NCI-H1092 treated with DMSO at 0.1 percent for 48 hours (cell line): ENCODE measurements at regions not wholly inside any gene's neighbourhood (a gene's known extent, or its start where the extent isn't known, plus 50 kb on each side); places are given as distances from the start of the nearest gene placed in this dataset.

Source experiments
- DNase-seq: peaks from one replicate; lab custom pipeline; 2025; lab: John Stamatoyannopoulos, UW

DNA sequence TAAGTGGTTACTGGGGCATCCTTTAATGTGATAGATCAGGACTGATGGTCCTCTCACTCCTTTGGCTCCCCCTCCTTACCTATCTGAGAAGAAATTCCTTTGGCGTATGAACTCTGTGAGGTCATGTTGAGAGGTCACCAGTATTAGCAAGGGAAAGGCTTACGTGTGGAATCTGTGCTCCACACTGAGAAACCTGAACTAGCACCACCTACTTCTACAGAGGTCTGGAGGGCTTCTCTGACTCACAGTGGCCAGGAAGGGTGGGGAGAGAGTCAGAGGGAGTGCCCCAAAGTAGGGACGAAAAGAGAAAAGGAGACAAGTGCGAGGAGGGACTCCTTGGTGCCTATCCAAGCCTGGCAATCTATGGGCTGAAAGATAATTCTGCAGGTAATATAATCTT lies 348.6 kb downstream of the TNS1 start:
- no peak for DNase-seq

DNA sequence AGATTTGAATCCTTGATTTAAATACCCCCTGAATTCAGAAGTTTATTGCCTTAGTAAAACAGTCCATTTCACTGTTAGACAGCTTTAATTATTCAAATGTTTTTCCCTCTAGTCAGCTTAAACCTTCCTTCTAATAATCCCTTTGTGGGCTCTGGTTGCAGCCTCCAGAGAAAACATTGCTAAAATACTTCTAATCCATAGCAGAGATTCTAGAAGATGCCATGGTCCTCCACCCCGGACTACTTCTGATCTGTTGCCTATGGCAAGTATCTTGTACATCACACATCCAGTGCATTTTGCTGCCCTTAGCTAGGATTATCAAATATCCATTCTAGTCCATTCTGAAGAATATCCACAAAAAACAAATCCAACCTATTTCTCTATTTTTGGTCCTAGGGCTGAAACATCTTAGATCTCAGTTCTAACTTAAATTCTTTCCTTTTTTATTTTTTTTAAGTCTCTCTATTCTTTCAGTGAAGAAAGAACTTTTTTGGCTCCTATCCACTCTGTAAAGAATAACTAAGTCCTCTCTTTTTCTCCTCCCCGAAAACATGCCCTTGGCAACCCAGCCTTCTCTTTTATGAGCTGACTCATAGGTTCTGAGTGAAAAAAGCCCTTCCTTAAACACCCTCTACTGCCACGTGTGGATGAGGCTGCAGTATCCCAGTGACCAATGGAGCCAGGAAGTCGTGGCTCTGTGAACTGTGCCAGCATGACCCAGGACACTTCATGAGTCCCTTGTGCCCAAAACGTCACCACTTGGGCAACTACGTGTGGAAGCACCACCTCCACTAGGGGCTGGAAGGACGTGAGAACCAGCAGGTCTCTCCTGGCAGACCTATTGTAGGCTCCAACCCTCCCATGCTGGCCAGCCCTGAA lies 349.8 kb downstream of the TNS1 start:
- no peak for DNase-seq

DNA sequence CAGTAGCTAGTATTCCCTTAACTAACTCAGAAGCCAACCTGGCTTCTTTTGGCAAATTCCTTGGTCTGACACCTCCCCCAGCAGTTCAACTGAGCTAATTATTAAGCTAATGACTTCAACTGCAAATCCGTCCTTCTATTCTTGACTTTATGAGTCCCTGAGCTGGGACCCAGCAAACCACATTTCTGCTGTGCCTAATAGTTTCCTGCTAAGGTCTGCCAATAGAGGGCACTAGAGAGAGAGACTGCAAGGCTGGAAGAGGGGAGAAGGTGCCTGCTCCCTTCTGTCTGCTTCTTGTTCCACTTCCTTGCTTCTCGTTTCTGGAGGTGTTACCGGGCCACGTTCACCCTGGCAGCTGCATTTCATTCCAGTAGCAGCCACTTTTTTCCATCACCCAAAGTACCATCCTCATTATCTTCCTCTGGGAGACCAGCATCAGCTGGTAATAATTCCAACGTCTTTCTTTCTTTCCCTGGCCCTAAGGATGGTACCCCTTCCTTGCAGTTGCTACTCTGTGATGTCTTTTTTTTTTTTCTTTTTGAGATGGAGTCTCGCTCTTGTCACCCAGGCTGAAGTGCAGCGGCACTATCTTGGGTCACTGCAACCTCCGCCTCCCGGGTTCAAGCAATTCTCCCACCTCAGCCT lies 352.0 kb downstream of the TNS1 start:
- peak; percentile 34 for DNase-seq

DNA sequence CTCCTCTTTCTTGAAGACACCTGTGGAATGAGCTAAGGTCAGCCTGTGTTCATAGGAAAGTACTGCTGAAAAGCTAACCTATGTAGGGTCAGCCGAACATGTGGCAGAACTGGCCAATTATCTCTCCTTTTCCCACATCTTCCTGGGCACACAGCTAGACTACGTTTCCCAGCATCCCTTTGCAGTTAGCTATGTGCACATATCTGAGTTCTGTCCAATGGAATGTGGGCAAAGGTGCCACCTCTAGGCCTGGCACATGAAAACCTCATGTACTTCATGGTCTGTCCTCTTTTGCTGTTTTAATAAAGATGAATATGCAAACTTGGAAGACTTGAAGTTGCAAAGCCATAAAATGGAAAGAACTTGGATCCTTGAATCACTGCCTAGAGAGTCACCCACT lies 352.6 kb downstream of the TNS1 start:
- DNase-seq: no peak

DNA sequence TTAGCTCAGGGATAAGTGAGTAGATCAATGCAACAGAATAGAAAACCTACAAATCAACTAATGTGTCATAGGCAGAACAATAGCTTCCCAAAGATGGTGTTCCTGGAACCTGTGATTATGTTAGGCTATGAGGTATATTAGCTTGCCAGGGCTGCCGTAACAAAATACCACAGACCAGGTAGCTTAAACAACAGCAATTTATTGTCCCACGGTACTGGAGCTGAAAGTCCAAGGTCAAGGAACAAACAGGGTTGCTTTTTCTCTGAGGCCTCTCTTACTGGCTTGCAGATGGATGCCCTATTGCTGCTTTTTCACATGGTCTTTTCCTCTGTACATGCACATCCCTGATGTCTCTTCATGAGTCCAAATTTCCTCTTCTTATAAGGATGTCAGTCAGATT lies 354.9 kb downstream of the TNS1 start:
- DNase-seq: no peak

DNA sequence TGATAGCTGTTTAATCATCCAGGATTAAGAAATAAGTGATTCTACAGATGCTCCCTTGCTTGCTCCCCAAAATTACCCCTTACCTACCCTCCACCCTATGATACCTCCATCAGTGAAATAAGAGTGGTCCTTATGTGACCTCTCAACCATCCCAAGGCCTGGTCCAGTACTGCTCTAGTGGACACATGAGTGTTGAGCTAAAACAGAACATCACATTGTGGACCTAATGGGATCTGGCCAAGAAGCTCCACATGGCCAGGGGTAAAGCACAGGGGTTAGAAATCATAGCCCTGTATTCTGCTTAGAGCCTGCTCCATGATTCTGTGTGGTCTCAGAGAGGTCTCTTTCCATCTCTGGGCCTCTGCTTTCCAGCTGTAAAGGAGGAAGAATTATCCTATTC lies 355.6 kb downstream of the TNS1 start:
- no peak for DNase-seq

DNA sequence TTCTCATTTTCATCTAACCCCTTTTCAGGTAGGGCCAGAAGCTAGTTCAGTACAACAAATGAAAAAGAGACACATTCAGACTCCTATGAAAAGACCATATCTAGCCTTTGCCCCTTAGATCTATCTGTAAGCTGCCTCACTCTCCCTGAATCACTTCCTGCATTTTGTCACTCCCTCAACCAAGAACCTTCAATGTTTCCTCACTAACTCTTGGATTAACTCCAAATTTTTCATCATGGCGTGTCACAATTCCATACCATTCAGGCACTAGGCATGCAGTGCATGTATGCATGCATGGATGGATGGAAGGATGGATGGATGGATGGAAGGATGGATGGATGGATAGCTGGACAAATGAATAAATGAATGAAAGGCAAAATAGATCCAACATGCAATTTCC lies 356.9 kb downstream of the TNS1 start:
- DNase-seq: no peak

DNA sequence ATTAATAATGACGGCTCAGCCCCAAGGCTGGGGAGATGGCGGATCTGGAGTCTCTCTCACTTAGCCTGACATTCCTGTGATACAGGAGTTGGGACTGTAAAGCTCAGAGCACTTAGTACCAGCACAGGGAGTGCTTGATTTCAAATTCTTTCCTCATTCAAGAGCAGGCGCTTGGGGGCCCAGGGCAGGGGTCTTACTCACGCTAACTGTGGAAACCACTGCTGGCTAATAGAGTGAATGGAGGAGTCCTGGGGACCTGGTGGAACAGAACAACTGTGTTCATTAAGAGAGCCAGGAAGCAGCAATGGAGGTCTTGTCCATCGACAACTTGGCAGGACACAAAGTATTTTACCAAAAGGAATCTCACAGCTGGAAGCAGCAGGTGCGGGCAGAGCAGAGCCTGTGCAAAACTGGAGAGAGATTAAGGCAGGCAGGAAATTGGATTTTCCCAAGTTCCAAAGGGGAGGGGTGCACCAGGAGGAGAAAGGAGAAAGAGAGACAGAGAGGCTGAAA lies 358.9 kb downstream of the TNS1 start:
- DNase-seq: no peak

DNA sequence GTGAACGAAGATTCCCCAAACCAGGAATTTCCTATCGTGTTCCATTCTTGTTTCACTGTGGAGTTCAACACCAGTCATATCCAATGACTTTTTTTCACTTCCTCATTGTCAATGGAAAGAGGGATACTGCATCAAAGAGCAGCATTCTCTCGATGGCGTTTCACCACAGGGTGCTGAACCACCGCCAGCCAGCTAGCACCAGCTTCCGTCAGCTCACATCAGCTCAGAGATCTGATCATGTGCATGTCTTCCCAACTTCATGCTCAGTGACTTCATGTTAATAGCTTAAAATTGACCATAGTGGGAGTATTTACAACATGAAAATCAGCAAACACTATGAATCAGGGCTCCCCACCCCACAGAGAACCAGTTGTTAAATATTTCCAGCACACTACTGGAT lies 359.9 kb downstream of the TNS1 start:
- no peak for DNase-seq

DNA sequence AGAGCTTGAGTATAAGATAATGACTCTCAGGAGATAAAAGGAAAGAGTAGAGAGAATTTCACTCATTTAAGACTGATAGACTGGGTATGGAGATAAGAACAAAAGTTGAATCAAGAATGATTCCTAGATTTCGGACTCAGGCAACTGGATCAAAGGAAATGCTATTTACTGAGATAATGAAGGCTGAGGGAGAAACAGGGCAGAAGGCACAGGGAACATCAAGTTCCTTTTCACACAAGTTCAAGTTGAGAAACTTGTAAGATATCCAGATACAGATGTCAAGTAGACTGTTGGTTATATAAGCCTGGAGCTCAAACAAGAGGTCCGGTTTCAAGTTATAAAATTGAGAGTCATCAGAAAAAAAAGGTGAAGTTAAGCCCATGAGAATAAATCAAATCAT lies 360.8 kb downstream of the TNS1 start:
- no peak for DNase-seq

DNA sequence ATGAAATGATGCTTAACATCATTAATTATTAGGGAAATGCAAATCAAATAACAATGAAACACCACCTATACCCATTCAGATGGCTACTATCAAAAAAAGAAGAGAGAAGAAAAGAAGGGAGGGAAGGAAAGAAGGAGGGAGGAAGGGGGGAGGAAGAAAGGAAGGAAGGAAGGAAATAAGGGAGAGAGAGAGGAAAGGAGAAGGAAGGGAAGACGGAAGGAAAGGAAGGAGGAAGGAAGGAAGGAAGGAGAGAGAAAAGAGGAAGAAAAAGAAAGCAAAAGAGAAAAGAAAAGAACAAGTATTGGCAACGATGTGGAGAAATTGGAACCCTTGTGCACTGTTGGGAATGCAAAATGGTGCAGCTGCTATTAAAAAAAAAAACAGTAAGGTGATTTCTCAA lies 363.3 kb downstream of the TNS1 start:
- no peak for DNase-seq

DNA sequence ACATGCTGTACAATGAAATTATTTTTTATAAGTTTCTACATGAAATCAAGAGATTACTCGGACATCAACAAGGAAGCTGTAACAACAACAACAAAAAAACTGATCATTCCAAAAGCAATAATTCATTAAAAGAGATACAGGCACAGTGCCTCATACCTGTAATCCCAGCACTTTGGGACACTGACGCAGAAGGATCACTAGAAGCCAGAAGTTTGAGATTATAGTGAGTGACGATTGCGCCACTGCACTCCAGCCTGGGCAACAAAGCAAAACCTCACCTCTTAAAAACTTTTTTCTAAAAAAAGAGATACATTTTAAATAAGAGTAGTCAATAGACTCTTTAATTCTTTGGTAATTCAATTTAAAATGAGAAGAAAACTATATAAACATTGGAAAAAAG lies 364.3 kb downstream of the TNS1 start:
- DNase-seq: no peak

DNA sequence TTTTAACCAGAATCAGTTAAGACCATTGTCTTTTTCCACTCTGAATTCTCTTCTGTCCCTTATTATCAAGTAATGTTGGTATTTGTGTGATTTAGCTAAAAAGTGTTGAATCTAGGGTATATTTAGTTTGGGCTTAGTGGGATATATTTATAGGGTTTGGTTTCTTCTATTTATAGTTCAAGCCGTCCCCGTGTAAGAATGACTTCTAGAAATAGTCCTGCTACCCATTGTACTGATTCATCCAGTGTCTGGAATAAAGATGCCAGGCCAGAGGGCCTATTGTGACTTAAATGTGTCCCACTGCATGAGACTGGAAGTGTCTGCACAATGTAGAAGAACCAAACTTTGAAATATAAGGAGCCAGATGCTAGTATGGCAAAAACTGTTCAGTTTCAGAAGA lies 364.8 kb downstream of the TNS1 start:
- no peak for DNase-seq

DNA sequence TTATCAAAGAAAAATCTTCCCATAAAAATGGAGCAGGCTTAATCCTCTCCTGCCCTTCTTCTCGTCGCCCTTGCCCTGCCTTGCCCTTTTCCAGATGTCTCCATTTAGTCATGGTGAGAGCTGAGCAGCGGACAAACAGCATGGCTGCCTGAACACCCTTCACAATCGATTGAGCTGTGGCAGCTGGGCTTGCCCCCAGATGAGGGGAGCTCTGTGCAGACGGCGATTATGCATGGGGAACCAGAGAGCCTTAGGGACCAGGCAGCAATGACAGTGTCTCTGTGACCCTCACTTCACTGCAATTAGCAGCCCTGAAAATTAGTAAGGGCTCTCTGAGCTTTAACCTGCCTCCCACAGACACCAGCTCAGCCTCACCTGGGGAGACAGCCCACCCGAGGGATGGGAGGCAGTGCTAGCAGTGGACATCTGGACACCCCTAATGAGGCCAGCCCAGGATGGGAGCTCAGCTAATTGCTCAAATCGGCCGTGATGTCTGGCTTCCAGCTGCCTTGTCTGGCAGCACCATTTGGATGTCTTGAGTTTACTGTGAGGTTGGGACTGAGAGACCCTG lies 365.7 kb downstream of the TNS1 start:
- no peak for DNase-seq

DNA sequence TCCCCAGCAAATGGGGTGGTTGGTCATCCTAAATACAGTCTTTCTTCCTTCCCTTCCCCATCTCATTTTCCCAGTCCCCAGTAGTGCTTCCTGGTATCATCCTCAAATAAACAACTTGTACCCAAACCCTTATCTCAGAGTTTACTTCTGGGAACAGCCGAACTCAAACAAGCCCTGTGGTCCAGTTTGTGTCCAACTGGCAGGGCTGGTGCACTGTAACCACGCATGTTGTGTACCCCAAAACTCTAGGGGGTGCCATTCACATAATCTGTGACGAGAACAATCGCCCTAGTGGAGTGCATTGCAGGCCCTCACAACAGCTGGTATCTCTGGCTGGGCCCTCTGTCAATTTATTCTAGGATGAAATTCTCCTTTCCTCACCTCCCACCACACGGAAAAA lies 366.2 kb downstream of the TNS1 start:
- DNase-seq: no peak

DNA sequence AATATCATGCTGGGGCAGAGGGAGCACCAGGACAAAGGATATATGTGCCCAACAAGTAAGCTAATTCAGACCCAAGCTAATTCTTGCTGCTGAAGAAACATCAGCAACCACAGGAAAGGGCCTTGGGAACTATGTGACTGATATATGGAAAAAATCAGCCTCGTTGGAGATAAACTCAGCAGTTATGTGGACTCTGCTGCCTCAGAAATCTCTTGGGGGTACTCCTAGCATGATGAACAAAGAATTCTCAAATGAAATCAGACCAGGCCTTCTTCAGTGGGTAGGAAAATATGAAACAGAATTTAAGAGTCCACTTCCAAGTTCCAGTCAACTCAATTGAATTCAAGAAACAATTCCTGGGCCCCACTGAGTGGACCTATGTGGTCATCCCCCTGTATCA lies 367.9 kb downstream of the TNS1 start:
- DNase-seq: no peak

DNA sequence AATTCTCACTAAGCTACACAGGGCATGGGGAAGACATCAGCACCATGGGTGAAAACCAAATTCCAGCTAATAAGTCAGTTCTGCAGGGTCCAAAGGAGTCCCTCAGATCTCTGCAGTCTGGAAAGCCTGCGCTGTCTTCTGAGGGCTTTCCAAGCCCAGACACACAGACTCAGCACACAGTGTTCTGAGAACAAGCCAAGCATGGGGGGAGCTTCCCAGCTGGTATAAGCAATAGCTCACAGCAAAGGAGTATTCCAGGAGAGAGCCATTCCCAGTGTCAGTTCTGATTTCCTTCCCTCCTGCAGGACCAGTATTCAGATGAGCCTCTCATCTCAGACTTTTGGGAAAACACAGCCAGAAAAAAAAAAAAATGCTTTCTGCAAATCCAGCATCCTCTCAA lies 370.8 kb downstream of the TNS1 start:
- no peak for DNase-seq

DNA sequence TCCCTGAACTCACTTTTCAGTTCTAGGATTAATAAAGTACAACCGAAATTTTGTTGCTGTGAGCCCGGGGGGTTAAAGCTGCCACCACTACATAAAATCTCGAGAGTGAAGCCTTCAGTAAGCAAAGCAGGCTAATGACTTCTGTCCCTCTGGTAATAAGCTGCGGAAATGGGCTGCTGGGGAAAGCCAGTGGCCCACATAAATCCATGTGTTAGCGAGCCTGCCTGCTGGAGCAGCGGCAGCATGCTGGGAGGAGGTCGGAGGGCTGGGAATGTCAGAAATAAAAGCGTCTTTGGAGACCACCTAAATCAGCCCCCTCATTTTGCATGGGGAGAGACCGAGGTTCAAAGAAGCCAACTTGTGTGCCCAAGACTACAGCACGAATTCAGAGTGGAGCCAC lies 371.7 kb downstream of the TNS1 start:
- no peak for DNase-seq

DNA sequence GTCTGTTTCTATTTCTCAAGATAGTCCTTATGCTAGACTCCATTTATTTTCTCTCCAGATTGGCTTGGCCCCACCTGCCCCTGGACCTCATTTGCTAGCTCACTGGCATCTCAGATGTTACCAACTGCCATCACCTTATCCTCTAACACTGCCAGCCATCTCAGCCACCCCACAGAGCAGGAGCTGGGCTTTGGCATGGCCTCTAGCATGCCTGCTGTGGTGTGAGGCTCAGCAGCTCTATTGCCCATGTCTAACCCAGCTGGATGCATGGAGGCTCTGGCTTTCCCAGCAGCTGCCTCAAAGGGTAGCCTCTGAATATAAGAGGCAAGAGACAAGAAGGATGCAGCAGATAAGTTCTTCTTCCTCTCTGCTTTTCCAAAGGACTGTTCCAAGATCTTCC lies 373.4 kb downstream of the TNS1 start:
- DNase-seq: no peak

DNA sequence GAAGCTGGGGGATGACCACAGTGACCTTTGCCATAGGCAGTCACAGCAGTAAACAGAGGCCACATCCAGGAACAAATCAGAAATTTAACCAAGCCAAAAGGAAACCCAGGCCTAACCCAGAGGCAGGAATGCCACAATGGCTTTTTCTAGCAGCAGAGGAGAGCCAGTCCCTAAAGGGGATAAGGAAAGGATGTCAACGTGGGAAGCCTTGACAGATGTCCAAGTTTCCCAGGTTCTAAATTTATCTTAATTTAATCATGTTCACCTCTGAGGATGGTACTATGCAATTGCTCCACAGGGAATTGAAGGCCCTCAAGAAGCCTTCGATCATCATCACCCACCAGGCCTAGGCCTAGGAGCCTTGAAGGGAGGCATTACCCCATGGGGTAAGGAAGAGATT lies 374.7 kb downstream of the TNS1 start:
- no peak for DNase-seq

DNA sequence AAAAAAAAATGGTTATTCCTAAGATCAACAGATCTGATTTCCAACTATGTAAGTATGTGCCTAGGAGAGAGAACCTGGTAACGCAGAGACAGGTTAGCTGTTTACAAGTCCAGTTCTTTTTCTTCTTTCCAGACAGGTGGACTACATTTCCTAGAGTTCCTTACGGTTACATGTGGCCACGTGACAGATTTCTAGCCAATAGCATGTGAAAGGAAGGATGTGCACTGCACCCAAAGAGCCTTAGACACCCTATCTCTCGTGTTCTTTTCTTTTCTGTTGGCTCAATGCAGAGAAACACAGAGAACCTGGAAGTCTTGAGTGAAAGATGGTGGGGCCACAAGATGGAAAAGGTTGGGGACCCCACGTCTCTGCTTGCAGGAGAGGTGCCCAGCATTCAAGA lies 375.9 kb downstream of the TNS1 start:
- DNase-seq: no peak

DNA sequence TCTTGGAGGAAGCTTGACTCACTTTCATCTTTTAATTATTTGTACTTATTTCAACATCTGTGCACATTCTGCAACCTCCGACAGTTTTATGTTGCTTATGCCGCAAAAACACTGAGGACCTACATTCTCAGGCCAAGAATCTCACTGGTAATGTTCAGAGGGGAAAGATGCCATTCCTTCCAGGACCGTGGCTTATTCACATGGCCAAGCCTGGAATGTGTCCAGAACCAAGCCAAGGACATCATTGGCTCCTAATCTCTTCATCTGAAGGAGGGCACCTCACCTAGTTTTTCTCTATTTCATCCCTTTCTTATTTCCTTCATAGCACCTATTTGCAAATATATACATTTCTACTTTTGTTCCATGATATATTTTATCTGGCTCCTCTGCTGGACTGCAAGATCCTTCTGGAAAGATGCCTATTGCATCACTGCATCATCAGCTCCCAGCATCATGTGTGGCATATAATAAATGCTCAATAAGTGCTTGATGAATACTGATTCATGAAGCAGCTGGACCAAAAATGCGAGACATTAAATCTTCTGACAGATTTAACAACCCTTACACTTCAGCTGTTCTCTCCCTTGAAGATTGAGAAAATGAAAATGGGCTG lies 377.1 kb downstream of the TNS1 start:
- no peak for DNase-seq
